Glutamatergic neuron (in vitro differentiated cells): ENCODE measurements at regions not wholly inside any gene's neighbourhood (a gene's known extent, or its start where the extent isn't known, plus 50 kb on each side); places are given as distances from the start of the nearest gene placed in this dataset.

Source experiments
- DNase-seq: peaks from one replicate; pipeline ENCODE4 v3.0.0; 2022
- H3K27ac Mint-ChIP-seq: one replicate; pipeline ENCODE4 v1.8.0; 2020; ENCODE audit warnings: mild to moderate bottlenecking, mixed read lengths, inconsistent platforms; ENCODE audit not compliant: unreplicated experiment
- H3K27me3 Mint-ChIP-seq: one replicate; pipeline ENCODE4 v1.8.0; 2020; ENCODE audit warnings: mild to moderate bottlenecking, moderate library complexity, mixed read lengths, inconsistent platforms; ENCODE audit not compliant: unreplicated experiment
- H3K36me3 Mint-ChIP-seq: one replicate; pipeline ENCODE4 v1.8.0; 2020; ENCODE audit warnings: mild to moderate bottlenecking, mixed read lengths, inconsistent platforms; ENCODE audit not compliant: unreplicated experiment
- H3K4me1 Mint-ChIP-seq: one replicate; pipeline ENCODE4 v1.8.0; 2020; ENCODE audit warnings: mild to moderate bottlenecking, low read depth, mixed read lengths, inconsistent platforms; ENCODE audit not compliant: unreplicated experiment
- H3K4me3 Mint-ChIP-seq: one replicate; pipeline ENCODE4 v1.8.0; 2020; ENCODE audit warnings: mild to moderate bottlenecking, mixed read lengths, inconsistent platforms; ENCODE audit not compliant: unreplicated experiment
- H3K9me3 Mint-ChIP-seq: one replicate; pipeline ENCODE4 v1.8.0; 2020; ENCODE audit warnings: mild to moderate bottlenecking, moderate library complexity, mixed read lengths, inconsistent platforms; ENCODE audit not compliant: unreplicated experiment
- CTCF ChIP-seq: fragments of 200-600 bp; sonication (generic); IDR thresholded peaks from one replicate; pipeline ENCODE4 v1.5.0; 2021; ENCODE audit not compliant: partially characterized antibody, unreplicated experiment

- Mint-ChIP-seq H3K4me1 (no peaks in the 10 kb centered on the region), H3K27me3 (no peaks in the 10 kb centered on the region), H3K27ac (no peak overlapping the region), H3K9me3 (peaks cover 1% of the 10 kb centered on the region), H3K36me3 (peaks cover 5% of the 10 kb centered on the region), H3K4me3 (no peak overlapping the region)
- no peak for DNase-seq
- TF ChIP-seq CTCF: no peak
These were observed 184.1 kb upstream of the SHISA6 start for GRCh38 chr17:11056926-11057325.

DNA sequence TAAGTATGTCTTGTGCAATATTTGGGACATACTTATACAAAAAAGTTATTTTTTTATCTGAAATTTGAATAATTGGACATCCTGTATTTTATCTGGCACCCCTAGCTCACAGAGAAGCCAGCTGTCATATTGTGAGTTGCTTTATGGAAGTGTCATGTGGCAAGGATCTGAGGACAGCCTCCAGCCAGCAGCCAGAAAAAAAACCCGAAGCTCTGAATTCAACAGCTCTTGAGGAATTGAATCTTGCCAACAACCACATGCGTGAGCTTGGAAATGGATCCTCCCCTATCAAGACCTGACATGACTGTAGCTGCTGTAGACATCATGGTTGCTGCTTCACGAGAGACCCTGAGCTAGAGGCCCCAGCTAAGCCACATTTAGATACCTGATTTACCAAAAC, 187.2 kb upstream of the SHISA6 start:
- no peak for DNase-seq
- H3K27ac Mint-ChIP-seq: no peak overlapping the region
- no peaks in the 10 kb centered on the region for H3K4me1 Mint-ChIP-seq
- no peak for TF ChIP-seq CTCF
- H3K27me3 Mint-ChIP-seq: no peaks in the 10 kb centered on the region
- H3K4me3 Mint-ChIP-seq: no peak overlapping the region
- peaks cover 1% of the 10 kb centered on the region for H3K9me3 Mint-ChIP-seq
- H3K36me3 Mint-ChIP-seq: no peaks in the 10 kb centered on the region

- Mint-ChIP-seq H3K4me1 (no peaks in the 10 kb centered on the region), H3K27ac (no peak overlapping the region), H3K27me3 (no peaks in the 10 kb centered on the region), H3K4me3 (no peak overlapping the region), H3K9me3 (no peaks in the 10 kb centered on the region), H3K36me3 (no peaks in the 10 kb centered on the region)
- TF ChIP-seq CTCF: no peak
- DNase-seq: no peak
These were observed 191.5 kb upstream of the SHISA6 start for GRCh38 chr17:11049539-11049938.

GRCh38 chr17:11047228-11047627, 193.8 kb upstream of the SHISA6 start:
- Mint-ChIP-seq H3K4me3 (no peak overlapping the region), H3K27ac (no peak overlapping the region), H3K36me3 (no peaks in the 10 kb centered on the region), H3K4me1 (no peaks in the 10 kb centered on the region), H3K27me3 (no peaks in the 10 kb centered on the region), H3K9me3 (no peaks in the 10 kb centered on the region)
- no peak for DNase-seq
- no peak for TF ChIP-seq CTCF

DNA sequence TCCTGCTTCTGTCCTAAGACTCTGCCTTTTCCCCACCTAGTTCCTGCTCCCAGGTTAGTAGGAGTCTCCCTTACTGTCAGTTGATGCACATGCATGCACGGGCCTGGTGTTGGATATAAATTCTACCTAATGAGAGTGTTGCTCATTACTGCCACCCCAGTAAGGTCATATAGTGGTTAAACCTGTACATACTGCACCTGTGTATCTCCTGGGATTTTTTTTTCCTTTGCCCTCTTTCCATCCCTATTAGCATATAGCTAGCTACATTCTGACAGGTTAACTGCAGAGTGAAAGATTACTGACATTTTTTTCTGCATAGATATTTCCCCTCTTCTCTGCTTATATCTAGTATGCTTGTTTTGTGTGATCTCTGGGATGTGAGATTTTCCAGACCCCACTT, 201.5 kb upstream of the PIRT start:
- Mint-ChIP-seq H3K4me1 (no peaks in the 10 kb centered on the region), H3K27me3 (peaks cover 4% of the 10 kb centered on the region), H3K27ac (no peak overlapping the region), H3K36me3 (peaks cover 5% of the 10 kb centered on the region), H3K4me3 (no peak overlapping the region), H3K9me3 (no peaks in the 10 kb centered on the region)
- no peak for DNase-seq
- no peak for TF ChIP-seq CTCF
